HG03097 (cell line): ENCODE measurements at regions not wholly inside any gene's neighbourhood (a gene's known extent, or its start where the extent isn't known, plus 50 kb on each side); places are given as distances from the start of the nearest gene placed in this dataset.

Source experiments
- ATAC-seq: cut with Tn5 transposase; IDR thresholded peaks from one replicate; pipeline ENCODE4 v1.9.1; 2021; ENCODE audit not compliant: unreplicated experiment, low FRiP score

DNA sequence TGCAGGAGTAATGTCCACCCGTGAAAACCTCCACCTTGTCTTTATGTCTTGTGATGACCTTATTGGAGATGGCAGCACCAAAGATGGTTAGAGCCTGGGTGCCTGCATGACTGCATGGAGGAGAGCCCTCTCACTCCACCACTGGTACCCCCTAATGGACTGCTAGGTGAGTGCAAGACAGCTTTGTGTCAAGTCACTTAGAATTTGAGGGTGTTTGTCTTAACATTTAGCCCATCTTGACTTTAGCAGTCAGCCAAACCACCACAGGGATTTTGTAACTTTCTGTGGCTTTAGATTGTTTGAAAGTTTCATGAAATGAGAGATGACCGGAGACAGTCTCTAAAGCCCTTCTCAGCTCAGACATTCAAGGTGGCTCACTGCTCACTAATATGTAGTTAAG, 232.9 kb upstream of the NCAM1 start:
- no peak for ATAC-seq

DNA sequence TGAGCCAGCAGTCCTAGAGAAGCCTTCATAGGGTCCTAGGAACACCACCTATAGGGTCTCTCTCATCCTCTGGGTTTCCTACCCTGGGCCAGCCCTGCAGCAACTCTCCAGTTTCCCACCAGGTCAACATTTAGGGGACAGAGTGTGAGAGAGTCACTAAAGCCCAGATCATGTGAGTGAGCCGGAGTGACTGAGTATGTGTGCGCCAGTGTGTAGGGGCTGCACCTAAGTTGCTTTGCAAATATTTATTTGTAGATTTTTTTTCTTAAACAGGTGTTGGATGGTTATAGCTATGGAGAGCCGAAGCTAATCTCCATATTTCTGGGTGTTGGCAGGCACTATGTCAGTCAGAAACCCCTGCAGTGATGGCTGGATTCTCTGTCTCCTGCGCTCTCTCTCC, 232.5 kb upstream of the NCAM1 start:
- ATAC-seq, result no peak

DNA sequence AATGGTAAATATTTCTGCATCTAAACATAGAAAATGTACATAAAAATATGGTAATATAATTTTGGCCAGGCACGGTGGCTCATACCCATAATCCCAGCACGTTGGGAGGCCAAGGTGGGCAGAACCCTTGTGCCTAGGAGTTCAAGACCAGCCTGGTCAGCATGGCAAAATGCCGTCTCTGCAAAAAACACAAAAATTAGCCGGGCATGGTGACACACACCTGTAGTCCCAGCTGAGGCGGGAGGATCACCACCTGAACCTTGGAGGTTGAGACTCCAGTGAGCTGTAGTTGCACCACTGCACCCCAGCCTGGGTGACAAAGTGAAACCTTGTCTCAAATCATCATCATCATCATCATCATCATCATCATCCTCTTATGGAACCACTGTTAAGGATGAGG, 230.6 kb upstream of the NCAM1 start:
- no peak for ATAC-seq

DNA sequence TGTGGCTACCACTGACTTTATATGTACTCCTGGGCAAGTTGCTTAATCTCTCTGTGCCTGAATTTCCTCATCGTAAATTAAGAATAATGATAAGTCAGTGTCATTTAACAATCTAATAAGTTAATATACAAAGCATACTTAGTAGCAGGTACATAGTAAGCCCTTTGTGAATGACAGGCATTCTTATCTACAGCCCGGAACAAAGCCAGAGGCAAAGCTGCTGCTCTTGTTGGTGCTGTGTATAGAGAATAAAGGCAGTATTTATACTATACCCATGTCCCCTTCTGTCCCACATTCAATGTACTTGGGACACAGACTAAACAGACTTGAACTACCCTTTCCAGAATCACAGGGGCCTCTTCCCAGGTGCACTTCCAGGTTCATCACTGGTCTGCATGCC, 229.7 kb upstream of the NCAM1 start:
- ATAC-seq, result no peak

DNA sequence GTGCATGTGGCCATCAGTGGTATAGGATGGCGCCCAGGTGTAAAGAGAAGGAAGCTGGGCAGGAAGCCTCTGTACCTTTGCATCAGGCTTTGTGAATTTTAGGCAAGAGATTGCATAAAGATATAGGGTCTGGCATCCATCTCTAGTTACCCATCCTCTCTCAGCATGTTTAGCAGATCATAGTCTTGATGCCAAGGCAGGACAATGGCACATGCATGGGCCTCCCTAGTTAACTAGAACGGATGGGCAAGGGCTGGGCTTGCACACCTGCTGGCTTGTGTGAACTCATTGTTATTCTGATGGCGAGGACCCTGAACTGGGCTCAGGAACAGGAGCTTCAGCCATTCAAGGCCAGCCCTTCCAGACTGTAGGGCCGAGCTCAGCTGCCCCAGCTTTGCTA, 229.2 kb upstream of the NCAM1 start:
- ATAC-seq, result no peak

DNA sequence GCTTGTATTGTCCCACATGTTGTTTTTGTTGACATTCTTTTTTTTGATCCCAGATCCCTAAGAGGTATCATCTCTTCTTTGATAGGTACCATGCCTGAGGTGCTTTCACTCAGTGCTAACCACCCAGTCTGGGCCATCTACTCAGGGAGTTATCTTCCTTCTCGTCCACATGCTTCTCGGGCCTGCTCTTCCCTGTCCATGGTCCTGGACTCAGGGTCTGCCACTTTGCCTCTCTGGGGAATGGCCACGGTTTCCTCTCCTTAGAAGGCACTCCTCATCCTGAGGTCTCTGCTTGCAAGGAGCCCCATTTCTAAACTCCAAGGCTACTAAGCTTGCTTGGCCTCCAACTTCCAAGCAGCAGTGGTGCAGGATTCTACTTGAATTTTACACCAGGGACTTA, 227.0 kb upstream of the NCAM1 start:
- no peak for ATAC-seq

DNA sequence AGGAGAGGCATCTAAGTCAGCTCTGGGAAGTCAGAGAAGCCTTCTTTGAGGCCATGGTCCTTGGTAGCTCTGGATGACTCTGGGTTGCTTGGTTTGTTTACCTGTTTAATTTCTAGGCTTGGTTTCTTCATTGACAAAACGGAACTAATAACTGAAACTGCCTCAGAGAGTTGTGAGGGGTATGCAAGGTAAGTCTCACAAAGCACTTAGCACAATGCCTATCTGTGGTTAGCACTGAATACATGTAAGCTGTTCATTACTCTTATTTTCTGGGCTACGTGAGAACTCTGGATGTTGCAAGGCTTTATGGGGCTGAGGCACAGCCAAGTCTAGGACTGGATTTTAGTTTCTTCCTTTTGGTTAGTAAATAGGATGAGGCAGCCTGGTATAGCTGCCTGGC, 225.8 kb upstream of the NCAM1 start:
- ATAC-seq, result no peak

DNA sequence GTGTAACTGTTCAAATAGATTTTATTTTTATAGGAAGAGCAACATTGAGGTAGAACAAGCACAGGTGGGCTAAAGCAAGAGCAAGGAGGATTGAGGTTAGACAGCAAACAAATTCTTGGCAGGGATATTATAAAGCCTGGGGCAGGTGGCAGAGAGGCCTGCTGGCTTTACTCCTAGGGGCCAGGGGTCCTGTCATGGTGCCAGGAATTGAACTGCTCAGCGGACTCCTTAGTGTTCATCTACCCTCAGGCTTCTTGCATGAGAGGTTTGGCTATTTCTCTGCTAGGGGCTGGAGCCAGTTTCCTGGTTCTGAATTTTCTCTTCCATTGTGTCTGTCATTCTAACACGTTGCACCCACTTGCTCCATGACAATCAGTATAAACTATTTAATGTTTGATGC, 217.2 kb upstream of the NCAM1 start:
- ATAC-seq, result no peak

DNA sequence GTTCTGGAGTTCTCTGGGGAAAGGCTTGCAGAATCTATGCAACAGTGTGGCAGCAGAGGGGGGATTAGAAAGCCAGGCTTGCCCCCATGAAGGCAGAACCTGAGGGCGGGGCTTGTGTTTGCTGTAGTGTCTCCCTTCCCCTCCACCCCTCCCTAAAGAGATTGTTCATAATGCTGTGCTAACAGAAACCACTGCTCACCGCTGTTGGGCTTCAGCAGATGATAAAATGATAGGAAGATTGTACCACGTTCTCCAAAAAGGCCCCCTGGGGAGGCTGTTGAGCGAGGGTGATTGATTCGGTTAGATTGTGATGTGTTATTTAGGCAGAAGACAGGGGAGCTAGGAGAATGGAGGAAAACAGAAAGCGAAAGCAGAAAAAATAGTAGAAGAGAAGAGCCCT, 215.2 kb upstream of the NCAM1 start:
- no peak for ATAC-seq

DNA sequence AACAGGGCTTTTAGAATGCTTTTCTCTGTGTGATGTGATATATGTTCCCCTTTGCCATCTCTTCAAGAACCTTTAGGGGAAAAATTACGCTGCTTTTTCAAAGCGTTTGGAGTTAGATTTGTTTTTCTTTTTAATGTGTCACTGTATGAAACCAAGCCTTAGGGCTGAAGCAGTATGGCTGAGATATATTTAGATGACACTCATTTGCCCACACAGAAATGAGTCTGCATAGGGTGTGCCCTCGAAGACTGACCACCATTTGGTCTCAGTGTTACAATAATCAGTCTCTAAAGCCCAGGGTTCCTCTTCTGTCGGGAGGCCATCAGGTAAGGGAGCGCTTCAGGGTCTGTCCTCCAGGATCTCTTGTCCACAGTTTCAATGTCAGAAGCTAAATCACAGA, 213.0 kb upstream of the NCAM1 start:
- no peak for ATAC-seq

DNA sequence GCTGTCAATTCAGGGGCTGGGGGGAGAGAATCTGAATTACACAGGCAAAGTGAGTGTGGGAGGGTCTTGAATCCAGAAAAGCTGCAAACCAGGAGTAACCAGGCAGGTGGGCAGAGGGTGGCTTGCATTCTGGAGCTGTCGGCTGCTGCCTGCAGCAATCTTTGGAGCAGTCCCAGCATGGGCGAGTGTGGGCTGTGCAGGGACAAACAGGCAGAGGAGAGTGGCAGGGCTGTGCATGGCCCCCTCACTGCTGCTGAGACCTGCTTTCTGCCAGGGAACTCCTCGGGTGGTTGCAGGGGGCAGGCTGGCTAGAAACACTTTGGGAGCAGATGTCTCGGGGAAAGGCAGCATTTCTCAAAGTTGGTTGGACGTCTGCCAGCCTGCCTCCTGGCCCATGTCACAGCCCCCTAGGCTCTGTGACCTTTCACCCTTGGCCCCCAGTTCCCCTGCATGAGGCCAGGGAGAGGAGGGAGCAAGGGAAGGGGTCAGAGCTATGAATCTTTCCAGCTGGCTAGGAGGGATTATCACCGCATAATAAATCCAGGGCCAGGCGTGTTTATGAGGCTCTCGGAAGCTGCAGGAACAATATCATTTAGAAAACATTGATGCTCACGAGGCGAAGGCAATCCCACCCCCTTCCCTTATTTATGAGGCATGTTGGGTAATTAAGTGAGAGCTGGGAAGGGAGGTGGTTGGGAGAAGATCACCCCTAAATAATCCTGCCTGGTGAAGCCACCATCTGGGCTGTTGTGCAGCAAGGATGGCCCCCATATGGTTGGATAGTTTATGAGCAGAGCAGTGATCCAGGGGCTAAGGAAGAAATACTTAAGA, 212.3 kb upstream of the NCAM1 start:
- ATAC-seq, result no peak

DNA sequence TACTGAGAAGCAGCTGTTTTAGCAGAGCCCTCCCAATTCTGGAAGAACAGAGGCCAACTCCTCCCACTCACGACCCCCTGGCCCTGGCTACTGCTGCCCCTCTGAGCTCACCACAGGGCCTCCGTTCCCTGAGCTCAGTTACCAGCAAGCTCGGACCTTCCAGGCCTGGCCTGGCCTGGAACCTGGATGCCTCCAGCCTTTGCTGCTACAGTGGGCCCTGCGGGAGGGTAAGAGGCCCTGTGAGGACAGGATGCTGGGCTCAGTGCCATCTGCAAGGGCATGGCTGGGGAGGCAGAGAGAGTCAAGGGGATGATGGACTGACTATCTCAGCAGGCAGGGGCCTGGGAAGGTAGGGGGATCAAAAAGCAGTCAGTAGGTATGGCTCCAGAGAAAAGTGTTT, 209.9 kb upstream of the NCAM1 start:
- ATAC-seq, result no peak

DNA sequence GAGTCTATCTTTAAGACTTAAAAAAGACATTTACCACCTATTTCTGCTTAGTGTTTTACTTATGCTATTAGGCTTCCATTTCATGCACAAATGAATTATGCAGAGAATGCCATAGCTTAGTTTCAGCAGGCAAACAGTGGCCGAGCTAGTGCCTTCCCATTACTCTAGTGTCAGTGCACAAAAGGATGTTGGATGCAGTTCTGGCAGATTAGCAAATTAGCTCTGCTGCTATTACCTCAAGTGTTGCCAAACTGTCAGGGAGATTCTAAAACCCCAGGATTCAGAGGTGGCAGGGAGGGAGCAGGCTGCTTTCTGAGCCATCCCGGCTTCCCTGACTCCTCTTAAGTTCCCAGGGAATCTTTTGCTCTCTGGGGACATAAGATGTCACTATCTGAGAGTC, 209.4 kb upstream of the NCAM1 start:
- ATAC-seq, result no peak

DNA sequence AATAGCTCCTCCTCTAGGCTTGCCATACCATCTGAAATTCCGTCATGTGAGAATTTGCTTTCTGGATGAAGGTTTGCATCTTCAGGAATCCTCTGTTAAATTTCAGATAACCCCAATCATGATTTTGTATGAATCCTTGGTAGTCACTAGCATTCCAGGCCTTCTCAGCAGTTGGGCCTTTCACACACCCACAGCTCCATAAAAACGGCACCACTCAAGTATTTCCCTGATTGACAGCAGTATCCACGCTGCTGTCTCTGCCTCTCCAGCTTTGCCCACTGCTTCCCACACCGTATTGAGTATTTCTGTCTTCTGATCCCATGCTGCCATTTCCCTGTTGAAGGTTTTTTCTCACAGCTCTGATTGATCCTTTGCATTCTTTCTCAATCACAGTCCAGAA, 208.7 kb upstream of the NCAM1 start:
- no peak for ATAC-seq

DNA sequence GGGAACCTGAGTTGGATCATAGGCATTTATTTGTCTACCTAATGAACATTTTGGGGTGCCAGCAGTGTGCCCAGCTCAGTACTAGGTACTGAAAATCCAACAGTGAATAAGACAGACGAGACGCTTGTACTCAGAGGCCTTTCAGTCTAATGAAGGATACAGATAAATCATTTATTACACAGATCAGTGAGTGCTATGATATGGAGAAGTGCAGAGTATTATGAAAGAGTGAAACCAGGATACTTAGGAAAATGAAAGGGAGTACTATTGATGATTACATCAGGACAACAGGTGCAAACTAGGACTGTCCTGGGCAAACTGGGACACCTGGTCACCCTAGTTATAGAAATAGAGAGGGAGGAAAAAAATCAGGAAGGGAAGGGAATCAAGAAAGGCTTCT, 207.5 kb upstream of the NCAM1 start:
- ATAC-seq, result no peak

DNA sequence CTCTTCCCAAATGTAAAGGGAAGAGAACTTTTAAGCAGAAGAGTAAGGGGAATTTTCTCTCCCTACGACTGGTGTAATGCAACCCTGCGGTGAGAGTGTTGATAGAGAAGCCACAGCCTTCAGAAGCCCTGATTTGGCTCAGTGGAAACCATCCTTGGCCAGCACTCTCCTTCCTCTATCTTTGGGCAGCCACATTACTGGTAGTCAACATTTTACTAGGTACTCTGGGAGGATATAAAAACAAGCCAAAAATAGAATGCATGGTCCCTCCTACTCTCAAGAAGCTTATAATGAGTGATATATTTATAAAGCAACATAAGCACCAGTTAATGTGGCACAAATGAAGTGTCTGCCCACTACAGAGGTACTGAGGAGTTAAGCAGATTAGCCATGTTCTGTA, 201.8 kb upstream of the NCAM1 start:
- ATAC-seq, result no peak

DNA sequence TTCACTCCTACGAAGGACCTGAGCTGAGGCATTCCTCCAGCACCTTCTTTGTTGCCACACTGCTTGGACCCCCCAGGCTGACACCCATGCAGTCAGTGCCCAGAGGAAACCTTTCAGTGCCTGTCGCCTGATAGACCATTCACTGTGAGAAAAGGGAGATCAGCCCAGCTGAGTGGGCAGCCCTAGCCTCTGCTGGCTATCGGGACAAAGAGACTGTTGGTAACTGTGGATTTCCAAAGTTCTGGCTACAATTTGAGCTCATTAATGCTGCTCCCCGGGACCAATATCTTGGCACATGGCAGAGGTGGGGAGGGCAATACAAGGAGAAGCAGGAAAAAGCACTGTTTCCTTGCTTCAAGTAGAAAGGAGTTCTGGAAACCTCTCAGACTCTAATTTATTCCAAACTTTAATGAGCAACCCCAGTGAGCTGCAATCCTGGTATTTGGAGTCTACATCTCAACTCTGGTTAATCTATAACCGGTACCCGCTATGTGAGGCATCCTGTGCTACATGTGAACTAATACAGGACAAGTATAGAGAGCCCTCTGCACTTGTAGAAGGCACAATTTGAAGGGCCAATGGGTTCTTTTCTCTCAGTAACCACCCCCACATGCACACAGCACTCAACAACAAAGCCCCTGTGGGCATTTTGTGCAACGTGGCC, 200.7 kb upstream of the NCAM1 start:
- no peak for ATAC-seq

DNA sequence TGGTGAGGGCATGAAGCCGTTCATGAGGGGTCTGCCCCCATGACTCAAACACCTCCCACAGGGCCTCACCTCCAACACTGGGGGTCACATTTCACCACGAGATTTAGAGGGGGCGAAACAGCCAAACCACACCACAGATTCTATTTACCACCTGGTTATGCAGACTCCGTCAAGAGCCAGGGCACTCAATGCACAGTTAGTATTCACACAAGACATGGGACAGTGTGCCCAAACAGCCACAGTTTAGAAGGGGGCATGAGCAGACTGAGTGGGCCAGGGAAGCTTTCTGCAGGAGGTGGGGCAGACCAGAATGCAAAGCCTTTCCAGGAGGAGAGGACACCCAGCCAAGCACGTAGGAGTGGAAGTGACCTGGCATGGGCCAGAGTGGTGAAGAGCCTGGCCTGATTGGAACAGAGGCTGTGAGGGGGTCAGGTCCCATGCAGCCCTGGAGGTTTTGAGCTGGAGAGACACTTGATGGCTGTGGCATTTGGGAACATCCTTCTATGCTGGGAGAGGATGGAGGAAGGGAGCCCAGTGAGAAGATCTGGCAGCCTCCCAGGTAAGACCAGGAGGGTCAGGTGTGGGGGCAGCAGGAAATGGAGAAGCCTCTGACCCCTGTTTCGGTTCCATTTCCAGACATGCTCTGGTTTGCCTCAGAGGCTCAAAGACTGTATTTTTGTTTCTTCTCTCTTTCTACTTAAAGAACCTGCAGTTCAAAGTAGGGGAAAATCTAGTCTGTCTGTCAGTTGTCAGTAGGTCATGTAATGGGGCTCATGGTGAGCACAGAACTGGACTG, 199.1 kb upstream of the NCAM1 start:
- ATAC-seq, result no peak

DNA sequence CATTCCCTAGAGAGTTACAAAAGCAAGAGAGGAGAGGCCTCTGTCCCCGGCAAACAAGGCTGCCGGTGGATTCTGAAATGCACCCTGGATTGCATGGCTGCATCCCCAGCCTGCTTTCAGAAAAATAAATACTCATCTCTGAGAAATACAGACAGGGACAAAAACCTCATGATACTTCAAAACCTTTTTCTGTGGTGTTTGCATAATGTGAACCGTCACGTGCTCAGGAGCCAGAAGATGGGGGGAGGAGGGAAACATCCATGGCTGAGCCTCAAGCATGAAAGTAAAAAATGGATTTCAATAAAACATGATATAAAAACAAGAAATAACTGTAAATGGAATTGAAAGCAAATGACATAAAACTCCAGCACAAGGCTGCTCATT, 198.5 kb upstream of the NCAM1 start:
- ATAC-seq, result no peak

DNA sequence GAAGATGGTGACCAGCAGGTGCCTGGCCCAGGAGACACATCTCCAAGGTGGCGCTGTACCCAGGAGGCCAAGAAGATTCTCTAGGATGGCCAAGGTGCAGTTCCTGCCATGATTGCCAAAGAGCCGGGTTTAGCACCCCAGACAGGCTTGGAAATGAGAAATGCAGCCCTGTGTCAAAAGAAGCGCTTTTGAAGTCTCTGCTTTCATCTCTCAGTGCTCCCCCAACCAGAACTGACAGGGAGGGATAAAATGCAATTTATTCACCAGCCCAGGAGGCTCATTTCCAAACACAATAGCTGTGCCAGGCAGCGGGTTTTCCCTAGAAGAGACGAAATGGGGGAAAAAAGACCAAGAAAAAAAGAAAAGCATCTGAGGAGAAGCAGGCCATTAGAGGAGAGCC, 195.9 kb upstream of the NCAM1 start:
- no peak for ATAC-seq

DNA sequence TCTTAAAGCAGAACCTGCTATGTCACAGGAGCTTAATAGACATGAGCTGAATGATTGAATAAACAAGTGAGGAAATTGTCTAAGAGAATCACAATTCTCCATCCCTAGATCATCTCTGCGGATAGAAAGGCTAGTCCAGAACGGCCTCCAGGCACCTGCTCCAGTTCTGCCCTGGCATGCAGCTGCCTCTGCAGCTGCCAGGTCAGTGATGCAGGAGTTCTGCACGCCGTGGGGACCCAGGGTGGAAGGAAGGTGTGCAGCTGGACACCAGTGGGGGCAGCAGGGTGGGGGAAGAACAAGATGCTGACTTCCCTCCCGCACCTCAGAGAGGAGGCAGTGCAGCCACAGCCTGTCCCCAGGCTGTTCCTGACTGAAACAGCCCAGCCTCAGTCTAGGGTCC, 192.1 kb upstream of the NCAM1 start:
- no peak for ATAC-seq

DNA sequence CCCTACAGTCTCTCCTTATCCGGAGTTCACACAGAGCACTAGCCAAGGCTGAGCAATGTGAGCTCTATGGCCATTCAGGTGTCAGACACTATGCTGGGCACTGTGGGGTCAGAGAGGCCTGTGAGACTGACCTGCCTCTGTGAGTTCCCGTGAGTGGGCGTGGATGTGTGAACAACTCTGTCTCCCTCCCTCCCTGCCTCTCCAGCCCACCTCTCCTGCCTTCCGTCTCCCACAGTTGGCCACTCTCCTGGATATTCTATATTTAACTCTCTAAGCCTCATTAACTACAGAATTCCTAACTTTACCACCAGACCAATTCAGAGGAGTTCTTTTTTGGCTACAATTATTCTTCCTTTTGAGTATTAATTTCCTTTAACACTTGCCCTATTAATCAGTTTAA, 191.6 kb upstream of the NCAM1 start:
- ATAC-seq, result no peak
